NCI-H524 (cell line): ENCODE measurements at regions not wholly inside any gene's neighbourhood (a gene's known extent, or its start where the extent isn't known, plus 50 kb on each side); places are given as distances from the start of the nearest gene placed in this dataset.

ENCODE experiments used
- DNase-seq, 2 experiments: peaks; one replicate each; lab custom pipeline; 2025; lab: John Stamatoyannopoulos, UW

DNA sequence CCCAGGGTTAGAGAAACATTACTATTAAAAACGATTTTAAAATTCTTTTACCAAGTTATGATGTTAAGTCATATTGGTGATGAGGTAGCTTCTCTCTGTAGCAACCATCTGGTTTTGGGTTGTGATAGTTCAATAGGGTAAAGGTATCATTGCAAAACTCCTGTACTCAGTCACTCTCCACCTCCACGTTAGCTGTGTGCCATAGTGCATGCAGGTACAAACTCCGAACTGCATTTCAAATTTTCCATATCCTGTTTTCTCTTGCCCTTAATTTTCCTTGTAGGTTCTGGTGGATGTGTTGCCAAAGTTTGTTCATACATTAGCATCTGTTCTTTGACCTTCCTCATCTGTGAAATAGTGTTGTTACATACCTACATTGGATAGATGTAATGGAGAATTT is 53.1 kb upstream of the ARRDC3 start:
- DNase-seq = no peak

DNA sequence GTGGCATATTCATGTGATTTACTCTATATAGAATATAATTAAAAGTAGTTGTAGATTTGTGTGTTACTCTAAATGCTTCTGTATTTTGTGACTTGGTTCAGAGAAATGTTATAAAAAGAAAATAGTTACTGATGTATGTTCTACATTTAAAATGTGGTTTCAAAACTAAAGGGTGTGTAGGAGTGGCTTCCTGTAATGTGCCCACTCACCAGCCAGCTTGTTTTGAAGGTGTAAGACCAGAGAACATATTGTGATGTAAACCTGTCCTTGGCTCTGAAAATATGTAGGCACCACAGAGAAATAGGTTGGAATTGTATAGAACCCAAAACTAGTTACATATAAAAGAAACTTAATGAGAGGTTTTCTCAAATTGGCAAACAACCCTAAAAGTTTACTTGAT is 51.2 kb upstream of the ARRDC3 start:
- DNase-seq = no peak

DNA sequence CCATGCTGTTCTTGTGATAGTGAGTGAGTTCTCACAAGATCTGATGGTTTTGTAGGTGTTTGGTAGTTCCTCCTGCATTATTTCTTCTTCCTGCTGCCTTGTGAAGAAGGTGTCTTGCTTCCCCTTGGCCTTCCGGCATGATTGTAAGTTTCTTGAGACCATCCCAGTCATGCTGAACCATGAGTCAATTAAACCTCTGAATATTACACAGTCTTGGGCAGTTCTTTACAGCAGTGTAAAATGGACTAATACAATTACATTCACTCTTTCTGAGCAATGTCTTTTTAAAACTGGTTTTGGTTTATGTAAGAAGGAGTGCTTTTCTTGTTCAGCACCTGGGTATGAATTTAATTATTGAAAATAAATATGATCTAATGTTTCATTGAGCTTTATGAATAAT is 50.7 kb upstream of the ARRDC3 start:
- no peak for DNase-seq
